HEK293T (cell line): ENCODE measurements at regions not wholly inside any gene's neighbourhood (a gene's known extent, or its start where the extent isn't known, plus 50 kb on each side); places are given as distances from the start of the nearest gene placed in this dataset.
"Not testable (repeated sequence)": the region's sequence is repeated elsewhere in the genome, so short reads cannot be mapped to it uniquely, and the experiment has no call there.

Source experiments
- BHLHE40 ChIP-seq: fragments of 450-650 bp; IDR thresholded peaks from 2 replicates; pipeline ENCODE4 v1.6.1; 2016; ENCODE audit warnings: mild to moderate bottlenecking, moderate library complexity, borderline replicate concordance
- ELF4 ChIP-seq: fragments of 450-650 bp; IDR thresholded peaks from 2 replicates; pipeline ENCODE4 v1.6.1; 2017; ENCODE audit warnings: antibody characterized with exemption
- FOXA1 ChIP-seq: fragments of 450-650 bp; IDR thresholded peaks from 2 replicates; pipeline ENCODE4 v1.6.1; 2016; ENCODE audit warnings: mild to moderate bottlenecking
- FOXK2 ChIP-seq: fragments of 450-650 bp; IDR thresholded peaks from 2 replicates; pipeline ENCODE4 v1.6.1; 2016; ENCODE audit warnings: mild to moderate bottlenecking
- FOXM1 ChIP-seq: fragments of 450-650 bp; IDR thresholded peaks from 2 replicates; pipeline ENCODE4 v1.6.1; 2017; ENCODE audit warnings: mild to moderate bottlenecking, borderline replicate concordance
- HDGF ChIP-seq: fragments of 450-650 bp; IDR thresholded peaks from 2 replicates; pipeline ENCODE4 v1.6.1; 2017; ENCODE audit warnings: antibody characterized with exemption, borderline replicate concordance
- L3MBTL2 ChIP-seq: fragments of 450-650 bp; conservative IDR thresholded peaks from 2 replicates; pipeline ENCODE4 v1.6.1; 2016; ENCODE audit warnings: mild to moderate bottlenecking
- NFRKB ChIP-seq: fragments of 450-650 bp; IDR thresholded peaks from 2 replicates; pipeline ENCODE4 v1.6.1; 2016; ENCODE audit warnings: mild to moderate bottlenecking, moderate library complexity
- PKNOX1 ChIP-seq: fragments of 450-650 bp; IDR thresholded peaks from 2 replicates; pipeline ENCODE4 v1.6.1; 2016
- SP1 ChIP-seq: fragments of 450-650 bp; IDR thresholded peaks from 2 replicates; pipeline ENCODE4 v1.6.1; 2017
- SUZ12 ChIP-seq: fragments of 450-650 bp; IDR thresholded peaks from 2 replicates; pipeline ENCODE4 v1.6.1; 2016; ENCODE audit warnings: mild to moderate bottlenecking
- TARDBP ChIP-seq: fragments of 450-650 bp; IDR thresholded peaks from 2 replicates; pipeline ENCODE4 v1.6.1; 2016
- ZNF384 ChIP-seq: fragments of 450-650 bp; IDR thresholded peaks from 2 replicates; pipeline ENCODE4 v1.6.1; 2016

GRCh38 chr16:29157051-29157923 is 172.4 kb downstream of the LAT start:
- TF ChIP-seq FOXM1, FOXA1, SUZ12, BHLHE40, FOXK2, L3MBTL2, TARDBP, NFRKB, PKNOX1, ZNF384, SP1, HDGF, ELF4: not testable (repeated sequence)
